HepG2 (cell line): ENCODE measurements at regions not wholly inside any gene's neighbourhood (a gene's known extent, or its start where the extent isn't known, plus 50 kb on each side); places are given as distances from the start of the nearest gene placed in this dataset.

Experiments
- ATAC-seq: fragments of 200-7000 bp; cut with Tn5 transposase; 3 replicates; pipeline ENCODE4 v1.9.1; 2020; ENCODE audit warnings: mild to moderate bottlenecking, moderate library complexity
- BruUV-seq: library from RNA; stranded (reverse); fragments of 400-500 nt; replicated peaks from 2 replicates; lab custom pipeline; 2021; lab: Mats Ljungman, UMichigan
- CTCF ChIA-PET: fragments of 300-600 bp; formaldehyde crosslinking; extraction: SDS; loops from one replicate; lab custom pipeline; 2021; ENCODE audit warnings: low total read pairs, inconsistent platforms, low intra/inter-chr PET ratio; lab: Yijun Ruan, JAX
- POLR2A ChIA-PET: fragments of 350-600 bp; sonication (Branson Sonifier 250); formaldehyde crosslinking; loops from one replicate; lab custom pipeline; 2020; ENCODE audit warnings: antibody characterized with exemption, inconsistent platforms; lab: Yijun Ruan, JAX
- DNase-seq: peaks from one replicate; pipeline ENCODE4 v3.0.0-alpha.2; 2015; ENCODE audit warnings: low spot score
- FAIRE-seq: peaks from 3 replicates; lab custom pipeline; 2011; peaks lifted over from hg19 to GRCh38; lab: Jason Lieb, UNC
- H2AFZ ChIP-seq: one replicate; pipeline ENCODE4 v1.6.1; 2011; ENCODE audit warnings: low read length, inconsistent platforms
- H3K27ac ChIP-seq: fragments of 300-600 bp; 3 replicates; pipeline ENCODE4 v1.8.0; 2011; ENCODE audit warnings: mixed run types, mild to moderate bottlenecking, mixed read lengths, low read length, inconsistent platforms; ENCODE audit not compliant: insufficient read depth; ENCODE audit errors: extremely low read length
- H3K27me3 ChIP-seq, 2 experiments: fragments of 200-600 bp in 1 of 2; 2 replicates in 1 of 2; 3 replicates in 1 of 2; pipeline versions ENCODE4 v1.6.0 to v1.8.0; 2011; ENCODE audit warnings: low read length in 2 of 2, mild to moderate bottlenecking in 2 of 2, moderate library complexity in 2 of 2, inconsistent platforms in 1 of 2; ENCODE audit not compliant: insufficient read depth in 2 of 2, control insufficient read depth in 1 of 2
- H3K36me3 ChIP-seq, 2 experiments: fragments of 200-600 bp in 1 of 2; replicated peaks in 1 of 2; 2 replicates in 1 of 2; 3 replicates in 1 of 2; pipeline versions ENCODE4 v1.5.1 to v1.8.0; 2011; ENCODE audit warnings: low read length in 2 of 2, inconsistent platforms in 1 of 2; ENCODE audit not compliant: insufficient read depth in 2 of 2, control insufficient read depth in 1 of 2
- H3K4me1 ChIP-seq: 2 replicates; pipeline ENCODE4 v1.5.1; 2012; ENCODE audit warnings: low read length, inconsistent platforms; ENCODE audit not compliant: insufficient read depth
- H3K4me2 ChIP-seq: 2 replicates; pipeline ENCODE4 v1.6.0; 2011; ENCODE audit warnings: low read depth, low read length, inconsistent platforms
- H3K4me3 ChIP-seq, 3 experiments: fragments of 200-600 bp in 1 of 3; sonication (generic), shearing (Covaris generic) in 1 of 3; replicated peaks in 1 of 3; 2 replicates each; pipeline ENCODE4 v1.5.1; 2011 to 2016; ENCODE audit warnings: low read length in 3 of 3, inconsistent platforms in 2 of 3, low read depth in 2 of 3, mild to moderate bottlenecking in 2 of 3, control low read depth in 1 of 3, mixed read lengths in 1 of 3; ENCODE audit not compliant: insufficient read depth in 1 of 3
- H3K79me2 ChIP-seq: one replicate; pipeline ENCODE4 v1.6.1; 2011; ENCODE audit warnings: low read length, inconsistent platforms; ENCODE audit not compliant: insufficient read depth
- H3K9ac ChIP-seq: 2 replicates; pipeline ENCODE4 v1.6.0; 2011; ENCODE audit warnings: mild to moderate bottlenecking, low read depth, low read length, inconsistent platforms; ENCODE audit not compliant: insufficient read depth
- H3K9me3 ChIP-seq: 2 replicates; pipeline ENCODE4 v1.5.1; 2012; ENCODE audit warnings: mild to moderate bottlenecking, low read length
- H4K20me1 ChIP-seq: 2 replicates; pipeline ENCODE4 v1.6.0; 2011; ENCODE audit warnings: inconsistent platforms, mild to moderate bottlenecking, low read length, moderate library complexity; ENCODE audit not compliant: insufficient read depth
- DNMT1 ChIP-seq: sonication (generic); formaldehyde crosslinking; IDR thresholded peaks from 2 replicates; pipeline ENCODE4 v1.5.1; 2020; ENCODE audit warnings: mild to moderate bottlenecking, missing genetic modification reagents
- PCBP2 ChIP-seq: fragments of 200-400 bp; formaldehyde crosslinking; optimal IDR thresholded peaks from 2 replicates; pipeline ENCODE3; 2018; ENCODE audit warnings: low read length, low read depth; ENCODE audit not compliant: poor library complexity, severe bottlenecking
- SIN3A ChIP-seq: IDR thresholded peaks from 2 replicates; pipeline ENCODE4 v1.6.1; 2011; ENCODE audit warnings: low read depth, mild to moderate bottlenecking, control low read depth, low read length, borderline replicate concordance
- ZBTB3 ChIP-seq: sonication (generic); formaldehyde crosslinking; IDR thresholded peaks from 2 replicates; pipeline ENCODE4 v1.4.0; 2020; ENCODE audit warnings: low read depth, mild to moderate bottlenecking, moderate library complexity, missing genetic modification reagents, borderline replicate concordance
- ZFYVE20 ChIP-seq: sonication (generic); formaldehyde crosslinking; IDR thresholded peaks from 2 replicates; pipeline ENCODE4 v1.8.0; 2023; ENCODE audit warnings: low read depth, mild to moderate bottlenecking, moderate library complexity, missing genetic modification reagents, borderline replicate concordance
- ZNF138 ChIP-seq: sonication (generic); formaldehyde crosslinking; IDR thresholded peaks from 2 replicates; pipeline ENCODE4 v1.5.0; 2020; ENCODE audit warnings: mild to moderate bottlenecking, low read depth, missing genetic modification reagents
- ZNF335 ChIP-seq: sonication (generic); formaldehyde crosslinking; IDR thresholded peaks from 2 replicates; pipeline ENCODE4 v1.4.0; 2020; ENCODE audit warnings: missing genetic modification reagents
- ZNF570 ChIP-seq: sonication (generic); formaldehyde crosslinking; IDR thresholded peaks from 2 replicates; pipeline ENCODE4 v1.4.0; 2020; ENCODE audit warnings: mild to moderate bottlenecking, missing genetic modification reagents, borderline replicate concordance
- ZNF766 ChIP-seq: sonication (generic); formaldehyde crosslinking; IDR thresholded peaks from 2 replicates; pipeline ENCODE4 v1.5.0; 2020; ENCODE audit warnings: missing genetic modification reagents, borderline replicate concordance
- WGBS: methylation state at CpG from one replicate; pipeline ENCODE4 v1.1.6; 2017; ENCODE audit warnings: low lambda C conversion rate; 5-methylcytosine and 5-hydroxymethylcytosine counted together
- in situ Hi-C: cut with HindIII; loops from 2 replicates; pipeline ENCODE4 v1.10.0; 2017; ENCODE audit warnings: low pct_unique_long_range_greater_than_20kb; ENCODE audit not compliant: extremely low pct_ligation_motif_present
- intact Hi-C: fragments of 100-400 bp; cut with micrococcal nuclease; formaldehyde crosslinking; loops from one replicate; pipeline ENCODE4 v1.10.0; 2022; ENCODE audit not compliant: unreplicated experiment
- TF ChIP-seq, protein P1 (sequence below): sonication (generic); formaldehyde crosslinking; IDR thresholded peaks from 2 replicates; pipeline ENCODE4 v1.4.0; 2020; ENCODE audit warnings: missing genetic modification reagents, borderline replicate concordance
- TF ChIP-seq, protein P2 (sequence below): IDR thresholded peaks from 2 replicates; pipeline ENCODE4 v1.6.1; 2016; ENCODE audit warnings: low read depth, missing genetic modification reagents, missing compliant biosample characterization

DNA sequence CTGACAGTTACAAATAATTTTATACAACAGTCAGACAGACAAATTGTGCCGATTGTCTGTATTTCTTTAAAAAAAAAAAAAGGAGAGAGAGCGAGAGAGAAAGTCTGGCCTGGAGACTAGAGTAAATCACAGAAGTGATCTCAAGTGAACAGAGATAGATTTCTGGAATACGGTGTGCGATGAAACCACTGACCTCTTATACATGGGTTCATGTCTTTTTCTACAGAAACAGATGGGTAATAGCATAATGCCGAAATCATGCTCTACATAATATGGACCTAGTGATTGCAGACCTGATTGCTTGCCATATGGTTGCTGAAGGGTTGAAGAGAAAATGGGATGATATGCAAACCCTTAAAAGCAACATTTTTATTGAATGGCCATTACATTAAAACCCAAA lies 403.3 kb upstream of the FANCL start:
- TF ChIP-seq SIN3A = no peak
- no peak for TF ChIP-seq ZNF335 (CRISPR knock-in tag)
- no peak for TF ChIP-seq DNMT1 (CRISPR knock-in tag)
- TF ChIP-seq ZBTB3 = no peak
- TF ChIP-seq, protein P1, sequence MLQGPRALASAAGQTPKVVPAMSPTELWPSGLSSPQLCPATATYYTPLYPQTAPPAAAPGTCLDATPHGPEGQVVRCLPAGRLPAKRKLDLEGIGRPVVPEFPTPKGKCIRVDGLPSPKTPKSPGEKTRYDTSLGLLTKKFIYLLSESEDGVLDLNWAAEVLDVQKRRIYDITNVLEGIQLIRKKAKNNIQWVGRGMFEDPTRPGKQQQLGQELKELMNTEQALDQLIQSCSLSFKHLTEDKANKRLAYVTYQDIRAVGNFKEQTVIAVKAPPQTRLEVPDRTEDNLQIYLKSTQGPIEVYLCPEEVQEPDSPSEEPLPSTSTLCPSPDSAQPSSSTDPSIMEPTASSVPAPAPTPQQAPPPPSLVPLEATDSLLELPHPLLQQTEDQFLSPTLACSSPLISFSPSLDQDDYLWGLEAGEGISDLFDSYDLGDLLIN (CRISPR knock-in tag) = no peak
- TF ChIP-seq ZNF138 (CRISPR knock-in tag) = no peak
- no peak for TF ChIP-seq ZNF570
- TF ChIP-seq, protein P2, sequence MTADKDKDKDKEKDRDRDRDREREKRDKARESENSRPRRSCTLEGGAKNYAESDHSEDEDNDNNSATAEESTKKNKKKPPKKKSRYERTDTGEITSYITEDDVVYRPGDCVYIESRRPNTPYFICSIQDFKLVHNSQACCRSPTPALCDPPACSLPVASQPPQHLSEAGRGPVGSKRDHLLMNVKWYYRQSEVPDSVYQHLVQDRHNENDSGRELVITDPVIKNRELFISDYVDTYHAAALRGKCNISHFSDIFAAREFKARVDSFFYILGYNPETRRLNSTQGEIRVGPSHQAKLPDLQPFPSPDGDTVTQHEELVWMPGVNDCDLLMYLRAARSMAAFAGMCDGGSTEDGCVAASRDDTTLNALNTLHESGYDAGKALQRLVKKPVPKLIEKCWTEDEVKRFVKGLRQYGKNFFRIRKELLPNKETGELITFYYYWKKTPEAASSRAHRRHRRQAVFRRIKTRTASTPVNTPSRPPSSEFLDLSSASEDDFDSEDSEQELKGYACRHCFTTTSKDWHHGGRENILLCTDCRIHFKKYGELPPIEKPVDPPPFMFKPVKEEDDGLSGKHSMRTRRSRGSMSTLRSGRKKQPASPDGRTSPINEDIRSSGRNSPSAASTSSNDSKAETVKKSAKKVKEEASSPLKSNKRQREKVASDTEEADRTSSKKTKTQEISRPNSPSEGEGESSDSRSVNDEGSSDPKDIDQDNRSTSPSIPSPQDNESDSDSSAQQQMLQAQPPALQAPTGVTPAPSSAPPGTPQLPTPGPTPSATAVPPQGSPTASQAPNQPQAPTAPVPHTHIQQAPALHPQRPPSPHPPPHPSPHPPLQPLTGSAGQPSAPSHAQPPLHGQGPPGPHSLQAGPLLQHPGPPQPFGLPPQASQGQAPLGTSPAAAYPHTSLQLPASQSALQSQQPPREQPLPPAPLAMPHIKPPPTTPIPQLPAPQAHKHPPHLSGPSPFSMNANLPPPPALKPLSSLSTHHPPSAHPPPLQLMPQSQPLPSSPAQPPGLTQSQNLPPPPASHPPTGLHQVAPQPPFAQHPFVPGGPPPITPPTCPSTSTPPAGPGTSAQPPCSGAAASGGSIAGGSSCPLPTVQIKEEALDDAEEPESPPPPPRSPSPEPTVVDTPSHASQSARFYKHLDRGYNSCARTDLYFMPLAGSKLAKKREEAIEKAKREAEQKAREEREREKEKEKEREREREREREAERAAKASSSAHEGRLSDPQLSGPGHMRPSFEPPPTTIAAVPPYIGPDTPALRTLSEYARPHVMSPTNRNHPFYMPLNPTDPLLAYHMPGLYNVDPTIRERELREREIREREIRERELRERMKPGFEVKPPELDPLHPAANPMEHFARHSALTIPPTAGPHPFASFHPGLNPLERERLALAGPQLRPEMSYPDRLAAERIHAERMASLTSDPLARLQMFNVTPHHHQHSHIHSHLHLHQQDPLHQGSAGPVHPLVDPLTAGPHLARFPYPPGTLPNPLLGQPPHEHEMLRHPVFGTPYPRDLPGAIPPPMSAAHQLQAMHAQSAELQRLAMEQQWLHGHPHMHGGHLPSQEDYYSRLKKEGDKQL (CRISPR knock-in tag) = no peak
- no peak for TF ChIP-seq ZFYVE20 (CRISPR knock-in tag)
- no peak for TF ChIP-seq ZNF766 (CRISPR knock-in tag)
- no peak for TF ChIP-seq PCBP2
- no peaks in the 10 kb centered on the region for H3K36me3 ChIP-seq
- no peak overlapping the region for H3K4me3 ChIP-seq
- ChIA-PET CTCF (no interaction called here), POLR2A (no interaction called here)
- no TSS peak for BruUV-seq
- H3K9me3 ChIP-seq = no peaks in the 10 kb centered on the region
- no peaks in the 10 kb centered on the region for H4K20me1 ChIP-seq
- FAIRE-seq (no peak), DNase-seq (no peak), ATAC-seq (no peak)
- H3K4me2 ChIP-seq = no peak overlapping the region
- in situ Hi-C loops = no loop called here
- 20% methylated on average over 5 of the region's 5 CpGs for WGBS
- H3K27me3 ChIP-seq = no peaks in the 10 kb centered on the region
- H3K79me2 ChIP-seq = no peaks in the 10 kb centered on the region
- H2AFZ ChIP-seq = no peak overlapping the region
- H3K9ac ChIP-seq = no peak overlapping the region
- H3K27ac ChIP-seq = no peak overlapping the region
- H3K4me1 ChIP-seq = no peaks in the 10 kb centered on the region
- intact Hi-C loops = no loop called here
